GM23338 (cell line): ENCODE measurements at regions not wholly inside any gene's neighbourhood (a gene's known extent, or its start where the extent isn't known, plus 50 kb on each side); places are given as distances from the start of the nearest gene placed in this dataset.

ENCODE experiments used
- ATAC-seq: fragments of 200-7000 bp; cut with Tn5 transposase; 3 replicates; pipeline ENCODE4 v1.9.1; 2020
- DNase-seq: peaks from one replicate; pipeline ENCODE4 v3.0.0-alpha.2; 2015; ENCODE audit warnings: low spot score
- H2AFZ ChIP-seq: fragments of 200-600 bp; sonication (generic); 2 replicates; pipeline ENCODE4 v1.8.0; 2016; ENCODE audit warnings: antibody characterized with exemption, mild to moderate bottlenecking, moderate library complexity
- H3F3A ChIP-seq: fragments of 200-600 bp; sonication (generic); replicated peaks from 2 replicates; pipeline ENCODE4 v1.8.0; 2017; ENCODE audit warnings: antibody characterized with exemption, mixed run types, low read depth
- H3K27ac ChIP-seq: fragments of 200-600 bp; sonication (generic); 2 replicates; pipeline ENCODE4 v1.6.1; 2016; ENCODE audit warnings: low read depth
- H3K27me3 ChIP-seq: fragments of 200-600 bp; sonication (generic); 2 replicates; pipeline ENCODE4 v1.8.0; 2016; ENCODE audit warnings: mild to moderate bottlenecking, mixed run types, moderate library complexity; ENCODE audit not compliant: insufficient read depth
- H3K36me3 ChIP-seq: fragments of 200-600 bp; sonication (generic); 2 replicates; pipeline ENCODE4 v1.8.0; 2016; ENCODE audit warnings: mild to moderate bottlenecking; ENCODE audit not compliant: insufficient read depth
- H3K4me1 ChIP-seq: fragments of 200-600 bp; sonication (generic); 2 replicates; pipeline ENCODE4 v1.8.0; 2016; ENCODE audit warnings: mild to moderate bottlenecking, moderate library complexity; ENCODE audit not compliant: insufficient read depth
- H3K4me2 ChIP-seq: fragments of 200-600 bp; sonication (generic); 2 replicates; pipeline ENCODE4 v1.7.1; 2017; ENCODE audit warnings: mixed run types
- H3K4me3 ChIP-seq: fragments of 200-600 bp; sonication (generic); 2 replicates; pipeline ENCODE4 v1.6.1; 2016; ENCODE audit warnings: mixed run types
- H3K79me2 ChIP-seq: fragments of 200-600 bp; sonication (generic); replicated peaks from 2 replicates; pipeline ENCODE4 v1.8.0; 2017; ENCODE audit warnings: mild to moderate bottlenecking; ENCODE audit not compliant: insufficient read depth
- H3K9me2 ChIP-seq: fragments of 200-600 bp; sonication (generic); 2 replicates; pipeline ENCODE4 v1.8.0; 2017; ENCODE audit not compliant: insufficient read depth
- H4K20me1 ChIP-seq: fragments of 200-600 bp; sonication (generic); replicated peaks from 2 replicates; pipeline ENCODE4 v1.8.0; 2017; ENCODE audit warnings: mild to moderate bottlenecking; ENCODE audit not compliant: insufficient read depth
- H3K27ac Mint-ChIP-seq: 2 replicates; pipeline ENCODE4 v1.8.0; 2020; ENCODE audit warnings: inconsistent platforms, mild to moderate bottlenecking, moderate library complexity, mixed read lengths
- H3K27me3 Mint-ChIP-seq: 3 replicates; pipeline ENCODE4 v1.8.0; 2022; ENCODE audit warnings: low read depth, mild to moderate bottlenecking, moderate library complexity, mixed read lengths, inconsistent platforms; ENCODE audit not compliant: insufficient read depth, poor library complexity
- H3K36me3 Mint-ChIP-seq: 3 replicates; pipeline ENCODE4 v1.8.0; 2021; ENCODE audit warnings: low read depth, mild to moderate bottlenecking, inconsistent platforms, moderate library complexity, mixed read lengths
- H3K4me1 Mint-ChIP-seq: 3 replicates; pipeline ENCODE4 v1.8.0; 2020; ENCODE audit warnings: mild to moderate bottlenecking, inconsistent platforms, mixed read lengths
- H3K4me3 Mint-ChIP-seq: 3 replicates; pipeline ENCODE4 v1.8.0; 2021; ENCODE audit warnings: moderate library complexity, mild to moderate bottlenecking, inconsistent platforms, mixed read lengths
- H3K9me3 Mint-ChIP-seq: 3 replicates; pipeline ENCODE4 v1.8.0; 2020; ENCODE audit warnings: moderate library complexity, mild to moderate bottlenecking, inconsistent platforms, mixed read lengths
- CREB1 ChIP-seq: fragments of 250-450 bp; sonication (Bioruptor Pico); IDR thresholded peaks from 2 replicates; pipeline ENCODE4 v1.5.0; 2020; ENCODE audit warnings: low read depth, mild to moderate bottlenecking, moderate library complexity
- CTCF ChIP-seq, 2 experiments: fragments of 200-600 bp in 1 of 2; sonication (generic) in 1 of 2; conservative IDR thresholded peaks; 2 replicates each; pipeline versions ENCODE4 v1.5.1 to v1.6.1; 2016 to 2017; ENCODE audit warnings: antibody characterized with exemption in 2 of 2, low read depth in 2 of 2, mild to moderate bottlenecking in 2 of 2, moderate library complexity in 1 of 2
- ETS1 ChIP-seq: IDR thresholded peaks from 2 replicates; pipeline ENCODE4 v1.6.1; 2016; ENCODE audit warnings: antibody characterized with exemption
- EZH2 ChIP-seq: fragments of 200-600 bp; sonication (generic); IDR thresholded peaks from one replicate; pipeline ENCODE4 v1.8.0; 2017; ENCODE audit warnings: antibody characterized with exemption, mild to moderate bottlenecking, low read depth; ENCODE audit not compliant: unreplicated experiment
- EZH2phosphoT487 ChIP-seq: fragments of 200-600 bp; sonication (generic); IDR thresholded peaks from one replicate; pipeline ENCODE4 v1.8.1; 2018; ENCODE audit warnings: antibody characterized with exemption; ENCODE audit not compliant: unreplicated experiment
- JUNB ChIP-seq: IDR thresholded peaks from one replicate; pipeline ENCODE4 v1.6.1; 2016; ENCODE audit warnings: antibody characterized with exemption; ENCODE audit not compliant: unreplicated experiment
- NANOG ChIP-seq: IDR thresholded peaks from 2 replicates; pipeline ENCODE4 v1.6.1; 2016; ENCODE audit warnings: antibody characterized with exemption, borderline replicate concordance
- POLR2AphosphoS5 ChIP-seq: IDR thresholded peaks from 2 replicates; pipeline ENCODE4 v1.6.1; 2016; ENCODE audit warnings: antibody characterized with exemption, low read depth
- REST ChIP-seq: IDR thresholded peaks from one replicate; pipeline ENCODE4 v1.6.1; 2018; ENCODE audit warnings: antibody characterized with exemption; ENCODE audit not compliant: unreplicated experiment
- STAT1 ChIP-seq: IDR thresholded peaks from one replicate; pipeline ENCODE4 v1.6.1; 2016; ENCODE audit warnings: antibody characterized with exemption; ENCODE audit not compliant: unreplicated experiment
- ZNF114 ChIP-seq: fragments of 250-450 bp; sonication (Bioruptor Pico); IDR thresholded peaks from 2 replicates; pipeline ENCODE4 v1.5.0; 2020; ENCODE audit warnings: mild to moderate bottlenecking, moderate library complexity
- ZNF331 ChIP-seq: fragments of 250-450 bp; sonication (Bioruptor Pico); IDR thresholded peaks from 2 replicates; pipeline ENCODE4 v1.5.0; 2020; ENCODE audit warnings: low read depth, mild to moderate bottlenecking, moderate library complexity
- ZNF462 ChIP-seq: fragments of 250-450 bp; sonication (Bioruptor Pico); IDR thresholded peaks from 2 replicates; pipeline ENCODE4 v1.5.0; 2020; ENCODE audit warnings: mild to moderate bottlenecking, moderate library complexity

GRCh38 chr6:147667082-147667481 lies 158.6 kb downstream of the SAMD5 start:
- no peaks in the 10 kb centered on the region for H3K9me2 ChIP-seq
- no peaks in the 10 kb centered on the region for H4K20me1 ChIP-seq
- Mint-ChIP-seq H3K27ac (no peak overlapping the region), H3K36me3 (peaks cover 10% of the 10 kb centered on the region), H3K4me1 (peaks cover 14% of the 10 kb centered on the region), H3K27me3 (peaks cover 3% of the 10 kb centered on the region), H3K9me3 (peaks cover 15% of the 10 kb centered on the region), H3K4me3 (no peak overlapping the region)
- TF ChIP-seq ZNF462 (CRISPR knock-in tag) = no peak
- no peak for TF ChIP-seq JUNB
- no peak for TF ChIP-seq ZNF331 (CRISPR knock-in tag)
- no peak for TF ChIP-seq STAT1
- TF ChIP-seq EZH2phosphoT487 = no peak
- TF ChIP-seq POLR2AphosphoS5 = no peak
- TF ChIP-seq CREB1 = no peak
- no peak for TF ChIP-seq CTCF (conservative IDR thresholded peaks at IDR 0.05; ENCODE audit: low read depth in 2 of 2)
- no peak for TF ChIP-seq REST
- no peak for TF ChIP-seq EZH2
- TF ChIP-seq NANOG = no peak
- no peak for TF ChIP-seq ETS1
- TF ChIP-seq ZNF114 (CRISPR knock-in tag) = no peak
- no peaks in the 10 kb centered on the region for H3K79me2 ChIP-seq
- H3K27me3 ChIP-seq = no peaks in the 10 kb centered on the region
- H3K27ac ChIP-seq = no peak overlapping the region
- H3F3A ChIP-seq = no peaks in the 10 kb centered on the region
- no peak for ATAC-seq
- peaks cover 20% of the 10 kb centered on the region; the same call in 1 of the 2 replicates for H3K4me1 ChIP-seq
- H2AFZ ChIP-seq = no peak overlapping the region
- no peak for DNase-seq
- no peak overlapping the region for H3K4me3 ChIP-seq
- no peak overlapping the region for H3K4me2 ChIP-seq
- H3K36me3 ChIP-seq = no peaks in the 10 kb centered on the region
